HepG2 (cell line): ENCODE measurements at regions not wholly inside any gene's neighbourhood (a gene's known extent, or its start where the extent isn't known, plus 50 kb on each side); places are given as distances from the start of the nearest gene placed in this dataset.

Experiments used
- ATAC-seq: fragments of 200-7000 bp; cut with Tn5 transposase; 3 replicates; pipeline ENCODE4 v1.9.1; 2020; ENCODE audit warnings: mild to moderate bottlenecking, moderate library complexity
- BruUV-seq: library from RNA; stranded (reverse); fragments of 400-500 nt; replicated peaks from 2 replicates; lab custom pipeline; 2021; lab: Mats Ljungman, UMichigan
- CTCF ChIA-PET: fragments of 300-600 bp; formaldehyde crosslinking; extraction: SDS; loops from one replicate; lab custom pipeline; 2021; ENCODE audit warnings: low total read pairs, inconsistent platforms, low intra/inter-chr PET ratio; lab: Yijun Ruan, JAX
- POLR2A ChIA-PET: fragments of 350-600 bp; sonication (Branson Sonifier 250); formaldehyde crosslinking; loops from one replicate; lab custom pipeline; 2020; ENCODE audit warnings: antibody characterized with exemption, inconsistent platforms; lab: Yijun Ruan, JAX
- DNase-seq: peaks from one replicate; pipeline ENCODE4 v3.0.0-alpha.2; 2015; ENCODE audit warnings: low spot score
- FAIRE-seq: peaks from 3 replicates; lab custom pipeline; 2011; peaks lifted over from hg19 to GRCh38; lab: Jason Lieb, UNC
- H2AFZ ChIP-seq: one replicate; pipeline ENCODE4 v1.6.1; 2011; ENCODE audit warnings: low read length, inconsistent platforms
- H3K27ac ChIP-seq: fragments of 300-600 bp; 3 replicates; pipeline ENCODE4 v1.8.0; 2011; ENCODE audit warnings: mixed run types, mild to moderate bottlenecking, mixed read lengths, low read length, inconsistent platforms; ENCODE audit not compliant: insufficient read depth; ENCODE audit errors: extremely low read length
- H3K27me3 ChIP-seq, 2 experiments: fragments of 200-600 bp in 1 of 2; 2 replicates in 1 of 2; 3 replicates in 1 of 2; pipeline versions ENCODE4 v1.6.0 to v1.8.0; 2011; ENCODE audit warnings: low read length in 2 of 2, mild to moderate bottlenecking in 2 of 2, moderate library complexity in 2 of 2, inconsistent platforms in 1 of 2; ENCODE audit not compliant: insufficient read depth in 2 of 2, control insufficient read depth in 1 of 2
- H3K36me3 ChIP-seq, 2 experiments: fragments of 200-600 bp in 1 of 2; replicated peaks in 1 of 2; 2 replicates in 1 of 2; 3 replicates in 1 of 2; pipeline versions ENCODE4 v1.5.1 to v1.8.0; 2011; ENCODE audit warnings: low read length in 2 of 2, inconsistent platforms in 1 of 2; ENCODE audit not compliant: insufficient read depth in 2 of 2, control insufficient read depth in 1 of 2
- H3K4me1 ChIP-seq: 2 replicates; pipeline ENCODE4 v1.5.1; 2012; ENCODE audit warnings: low read length, inconsistent platforms; ENCODE audit not compliant: insufficient read depth
- H3K4me2 ChIP-seq: 2 replicates; pipeline ENCODE4 v1.6.0; 2011; ENCODE audit warnings: low read depth, low read length, inconsistent platforms
- H3K4me3 ChIP-seq, 3 experiments: fragments of 200-600 bp in 1 of 3; sonication (generic), shearing (Covaris generic) in 1 of 3; replicated peaks in 1 of 3; 2 replicates each; pipeline ENCODE4 v1.5.1; 2011 to 2016; ENCODE audit warnings: low read length in 3 of 3, inconsistent platforms in 2 of 3, low read depth in 2 of 3, mild to moderate bottlenecking in 2 of 3, control low read depth in 1 of 3, mixed read lengths in 1 of 3; ENCODE audit not compliant: insufficient read depth in 1 of 3
- H3K79me2 ChIP-seq: one replicate; pipeline ENCODE4 v1.6.1; 2011; ENCODE audit warnings: low read length, inconsistent platforms; ENCODE audit not compliant: insufficient read depth
- H3K9ac ChIP-seq: 2 replicates; pipeline ENCODE4 v1.6.0; 2011; ENCODE audit warnings: mild to moderate bottlenecking, low read depth, low read length, inconsistent platforms; ENCODE audit not compliant: insufficient read depth
- H3K9me3 ChIP-seq: 2 replicates; pipeline ENCODE4 v1.5.1; 2012; ENCODE audit warnings: mild to moderate bottlenecking, low read length
- H4K20me1 ChIP-seq: 2 replicates; pipeline ENCODE4 v1.6.0; 2011; ENCODE audit warnings: inconsistent platforms, mild to moderate bottlenecking, low read length, moderate library complexity; ENCODE audit not compliant: insufficient read depth
- HIVEP1 ChIP-seq: sonication (generic); formaldehyde crosslinking; IDR thresholded peaks from 2 replicates; pipeline ENCODE4 v1.4.0; 2020; ENCODE audit warnings: mild to moderate bottlenecking, missing genetic modification reagents
- KDM5B ChIP-seq: sonication (generic); formaldehyde crosslinking; IDR thresholded peaks from 2 replicates; pipeline ENCODE4 v1.4.0; 2020; ENCODE audit warnings: missing genetic modification reagents, mild to moderate bottlenecking, borderline replicate concordance
- KLF9 ChIP-seq: IDR thresholded peaks from 2 replicates; pipeline ENCODE4 v1.6.1; 2016; ENCODE audit warnings: low read depth
- NBN ChIP-seq: fragments of 450-650 bp; conservative IDR thresholded peaks from 2 replicates; pipeline ENCODE4 v1.6.1; 2017
- NCOA1 ChIP-seq: sonication (generic); formaldehyde crosslinking; IDR thresholded peaks from 2 replicates; pipeline ENCODE4 v1.9.0; 2021; ENCODE audit warnings: missing genetic modification reagents
- PAX8 ChIP-seq: sonication (generic); formaldehyde crosslinking; IDR thresholded peaks from 2 replicates; pipeline ENCODE4 v1.8.0; 2022; ENCODE audit warnings: mild to moderate bottlenecking, missing genetic modification reagents, borderline replicate concordance
- SMAD1 ChIP-seq: sonication (generic); formaldehyde crosslinking; IDR thresholded peaks from 2 replicates; pipeline ENCODE4 v1.4.0; 2020; ENCODE audit warnings: missing genetic modification reagents, low read depth, mild to moderate bottlenecking, borderline replicate concordance
- ZNF557 ChIP-seq: sonication (generic); formaldehyde crosslinking; IDR thresholded peaks from 2 replicates; pipeline ENCODE4 v1.4.0; 2020; ENCODE audit warnings: missing genetic modification reagents
- ZNF678 ChIP-seq: sonication (generic); formaldehyde crosslinking; IDR thresholded peaks from 2 replicates; pipeline ENCODE4 v1.4.0; 2020; ENCODE audit warnings: mild to moderate bottlenecking, missing genetic modification reagents
- ZNF746 ChIP-seq: sonication (generic); formaldehyde crosslinking; IDR thresholded peaks from 2 replicates; pipeline ENCODE4 v1.8.0; 2022; ENCODE audit warnings: mild to moderate bottlenecking, missing genetic modification reagents
- ZSCAN29 ChIP-seq: sonication (generic); formaldehyde crosslinking; conservative IDR thresholded peaks from 2 replicates; pipeline ENCODE4 v1.4.0; 2020; ENCODE audit warnings: mild to moderate bottlenecking, missing genetic modification reagents
- in situ Hi-C: cut with HindIII; loops from 2 replicates; pipeline ENCODE4 v1.10.0; 2017; ENCODE audit warnings: low pct_unique_long_range_greater_than_20kb; ENCODE audit not compliant: extremely low pct_ligation_motif_present
- intact Hi-C: fragments of 100-400 bp; cut with micrococcal nuclease; formaldehyde crosslinking; loops from one replicate; pipeline ENCODE4 v1.10.0; 2022; ENCODE audit not compliant: unreplicated experiment
- TF ChIP-seq, protein P1 (sequence below): sonication (generic); formaldehyde crosslinking; IDR thresholded peaks from 2 replicates; pipeline ENCODE4 v1.5.0; 2020; ENCODE audit warnings: missing genetic modification reagents, mild to moderate bottlenecking, borderline replicate concordance
- TF ChIP-seq, protein P2 (sequence below): sonication (generic); formaldehyde crosslinking; conservative IDR thresholded peaks from 2 replicates; pipeline ENCODE4 v1.8.1; 2023; ENCODE audit warnings: missing genetic modification reagents

DNA sequence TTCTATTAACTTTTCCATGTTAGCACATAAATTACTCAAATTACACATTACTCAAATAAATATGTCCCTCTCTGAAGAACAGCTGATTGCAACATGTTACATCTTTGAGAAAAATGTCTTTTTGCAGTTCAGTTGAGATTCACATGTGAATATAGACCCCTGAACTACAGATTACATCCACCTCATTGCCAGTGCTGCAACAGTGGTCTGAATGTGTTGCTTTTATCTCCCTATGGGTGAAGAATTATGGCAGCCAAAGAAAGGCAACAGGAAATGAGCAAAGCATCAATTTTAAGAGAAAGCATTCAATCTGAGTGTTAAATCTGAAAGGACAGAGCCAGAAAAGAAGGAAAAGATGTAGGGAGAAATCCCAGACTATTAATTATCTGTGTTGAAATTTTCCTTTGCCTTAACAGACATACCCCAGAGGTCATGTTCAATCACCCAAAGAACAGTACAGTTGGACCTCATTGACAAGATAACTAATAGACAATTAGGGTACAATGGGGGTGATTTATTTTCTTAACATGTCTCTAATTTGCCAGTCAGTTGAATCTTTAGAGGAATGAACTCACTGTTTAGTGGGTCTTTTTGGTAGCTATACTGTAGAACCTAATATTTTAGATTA is 620.2 kb downstream of the CPS1 start:
- ATAC-seq, result no peak
- H3K9ac ChIP-seq, result no peak overlapping the region
- TF ChIP-seq ZNF746 (no peak), SMAD1 (CRISPR knock-in tag) (no peak), HIVEP1 (CRISPR knock-in tag) (no peak), NBN (no peak), ZNF678 (CRISPR knock-in tag) (no peak), ZNF557 (CRISPR knock-in tag) (no peak), PAX8 (no peak), ZSCAN29 (CRISPR knock-in tag) (no peak), NCOA1 (no peak), KLF9 (CRISPR knock-in tag) (no peak), KDM5B (CRISPR knock-in tag) (no peak)
- TF ChIP-seq, protein P1, sequence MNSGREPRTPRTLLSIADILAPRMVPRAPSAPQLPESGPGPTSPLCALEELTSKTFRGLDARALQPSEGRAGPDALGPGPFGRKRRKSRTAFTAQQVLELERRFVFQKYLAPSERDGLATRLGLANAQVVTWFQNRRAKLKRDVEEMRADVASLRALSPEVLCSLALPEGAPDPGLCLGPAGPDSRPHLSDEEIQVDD (CRISPR knock-in tag), result no peak
- TF ChIP-seq, protein P2, sequence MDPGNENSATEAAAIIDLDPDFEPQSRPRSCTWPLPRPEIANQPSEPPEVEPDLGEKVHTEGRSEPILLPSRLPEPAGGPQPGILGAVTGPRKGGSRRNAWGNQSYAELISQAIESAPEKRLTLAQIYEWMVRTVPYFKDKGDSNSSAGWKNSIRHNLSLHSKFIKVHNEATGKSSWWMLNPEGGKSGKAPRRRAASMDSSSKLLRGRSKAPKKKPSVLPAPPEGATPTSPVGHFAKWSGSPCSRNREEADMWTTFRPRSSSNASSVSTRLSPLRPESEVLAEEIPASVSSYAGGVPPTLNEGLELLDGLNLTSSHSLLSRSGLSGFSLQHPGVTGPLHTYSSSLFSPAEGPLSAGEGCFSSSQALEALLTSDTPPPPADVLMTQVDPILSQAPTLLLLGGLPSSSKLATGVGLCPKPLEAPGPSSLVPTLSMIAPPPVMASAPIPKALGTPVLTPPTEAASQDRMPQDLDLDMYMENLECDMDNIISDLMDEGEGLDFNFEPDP, result no peak
- TF ChIP-seq, all 625 proteins: peak for 0
- Histone ChIP-seq H3K4me2 (no peak overlapping the region), H3K27me3 (no peaks in the 10 kb centered on the region), H3K79me2 (no peaks in the 10 kb centered on the region), H3K27ac (no peak overlapping the region), H2AFZ (no peak overlapping the region), H3K4me3 (no peak overlapping the region), H3K9me3 (no peaks in the 10 kb centered on the region), H3K36me3 (no peaks in the 10 kb centered on the region), H4K20me1 (no peaks in the 10 kb centered on the region), H3K4me1 (peaks cover 7% of the 10 kb centered on the region)
- in situ Hi-C loops, result no loop called here
- no peak for FAIRE-seq
- POLR2A ChIA-PET, result no interaction called here
- BruUV-seq, result no TSS peak
- CTCF ChIA-PET, result no interaction called here
- intact Hi-C loops, result no loop called here
- no peak for DNase-seq
